ENCODE measurements at regions not wholly inside any gene's neighbourhood (a gene's known extent, or its start where the extent isn't known, plus 50 kb on each side); places are given as distances from the start of the nearest gene placed in this dataset.

- CTCF ChIA-PET, result no interaction called here
Measured at GRCh38 chr6:23985015-23985414, 141.0 kb upstream of the NRSN1 start.

DNA sequence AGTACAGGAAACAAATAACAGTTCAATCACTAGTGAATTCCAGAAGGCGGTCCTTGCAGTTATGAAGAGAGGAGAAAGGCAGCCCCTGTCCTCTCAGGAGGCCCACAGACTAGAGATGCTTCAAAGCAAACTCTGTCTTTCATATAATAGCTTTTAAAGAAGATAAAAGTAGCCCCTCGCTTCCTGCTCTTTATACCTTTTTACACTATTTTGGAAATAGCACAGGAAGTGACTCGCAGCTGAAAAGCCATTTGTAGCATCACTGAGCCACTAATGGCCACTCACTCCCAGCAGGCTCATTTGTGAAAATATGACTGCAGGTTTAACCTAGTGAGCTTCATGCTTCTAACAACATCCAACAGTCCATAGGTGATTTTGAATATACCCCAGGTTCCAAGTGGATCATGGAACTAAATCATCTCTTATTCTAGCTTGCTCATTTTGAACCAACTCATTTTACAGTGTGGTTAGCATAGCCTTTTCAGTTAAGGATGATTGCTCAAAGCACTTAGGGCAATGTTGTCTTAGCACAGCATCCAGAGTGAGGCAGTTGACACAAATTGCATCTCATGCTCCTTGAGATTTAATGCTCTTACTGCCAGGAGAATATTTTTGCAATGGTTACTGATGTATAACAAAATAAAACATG, 136.0 kb upstream of the NRSN1 start:
- H3K27ac ChIP-seq, result no peak overlapping the region
- no peak for DNase-seq (ENCODE audit: low spot score)
- ChIA-PET POLR2A (ENCODE audit: low non-redundant PET) (no interaction called here), CTCF (no interaction called here)
- no peak for TF ChIP-seq CTCF (conservative IDR thresholded peaks at IDR 0.05; ENCODE audit: low read depth)

More at GRCh38 chr6:23985015-23985414, 141.0 kb upstream of the NRSN1 start:
- TF ChIP-seq CTCF (conservative IDR thresholded peaks at IDR 0.05; ENCODE audit: low read depth), result no peak
- no peak for DNase-seq (ENCODE audit: low spot score)
- POLR2A ChIA-PET (ENCODE audit: low non-redundant PET), result no interaction called here
- no peak overlapping the region for H3K27ac ChIP-seq

GRCh38 chr6:23994013-23994412, 132.0 kb upstream of the NRSN1 start:
- DNase-seq (ENCODE audit: low spot score), result no peak
- POLR2A ChIA-PET (ENCODE audit: low non-redundant PET), result no interaction called here
- no peak overlapping the region for H3K27ac ChIP-seq
- CTCF ChIA-PET, result interaction anchor here (0.6 kb wide), 1 partner anchor 24 kb away, joined by 3 read pairs; no protein-coding TSS in a partner anchor
- no peak for TF ChIP-seq CTCF (conservative IDR thresholded peaks at IDR 0.05; ENCODE audit: low read depth)

GRCh38 chr6:24004062-24004461, 122.0 kb upstream of the NRSN1 start:
- TF ChIP-seq CTCF (conservative IDR thresholded peaks at IDR 0.05; ENCODE audit: low read depth), result no peak
- POLR2A ChIA-PET (ENCODE audit: low non-redundant PET), result no interaction called here
- DNase-seq (ENCODE audit: low spot score), result no peak

GRCh38 chr6:24004659-24005058, 121.4 kb upstream of the NRSN1 start:
- ChIA-PET POLR2A (ENCODE audit: low non-redundant PET) (no interaction called here), CTCF (no interaction called here)
- no peak for DNase-seq (ENCODE audit: low spot score)
- TF ChIP-seq CTCF (conservative IDR thresholded peaks at IDR 0.05; ENCODE audit: low read depth), result no peak
- H3K27ac ChIP-seq, result no peak overlapping the region

More at GRCh38 chr6:24004062-24004461, 122.0 kb upstream of the NRSN1 start:
- no peak overlapping the region for H3K27ac ChIP-seq
- CTCF ChIA-PET, result interaction anchor here (0.6 kb wide), 1 partner anchor 922 kb away, joined by 6 read pairs; no protein-coding TSS in a partner anchor

- no peak for TF ChIP-seq CTCF (conservative IDR thresholded peaks at IDR 0.05; ENCODE audit: low read depth)
- ChIA-PET CTCF (interaction anchor here (0.5 kb wide), 1 partner anchor 73 kb away, joined by 3 read pairs; no protein-coding TSS in a partner anchor), POLR2A (ENCODE audit: low non-redundant PET) (no interaction called here)
- DNase-seq (ENCODE audit: low spot score), result no peak
- no peak overlapping the region for H3K27ac ChIP-seq
Measured at GRCh38 chr6:24006254-24006653, 119.8 kb upstream of the NRSN1 start.
